Stimulated activated effector memory CD8-positive, alpha-beta T cell treated with anti-CD3 and anti-CD28 coated beads, Interleukin-12 subunit alpha, Interleukin-12 subunit beta, amount 100 ng/mL, for 72 hours (primary cell): ENCODE measurements at regions not wholly inside any gene's neighbourhood (a gene's known extent, or its start where the extent isn't known, plus 50 kb on each side); places are given as distances from the start of the nearest gene placed in this dataset.

Source experiments
- ATAC-seq: fragments of 150-1000 bp; cut with Tn5 transposase; 2 replicates; pipeline ENCODE4 v1.10.0; 2021
- DNase-seq, 2 donors: peaks; one replicate each; pipeline ENCODE4 v3.0.0; 2021 to 2022; ENCODE audit warnings: low spot score in 2 of 2
- H3K27ac Mint-ChIP-seq: one replicate; pipeline ENCODE4 v1.8.0; 2022; ENCODE audit warnings: mild to moderate bottlenecking, mixed read lengths
- H3K36me3 Mint-ChIP-seq: one replicate; pipeline ENCODE4 v1.8.0; 2022; ENCODE audit warnings: mild to moderate bottlenecking, mixed read lengths
- H3K4me1 Mint-ChIP-seq: one replicate; pipeline ENCODE4 v1.8.0; 2022; ENCODE audit warnings: mixed read lengths
- H3K4me3 Mint-ChIP-seq: one replicate; pipeline ENCODE4 v1.8.0; 2022; ENCODE audit warnings: mild to moderate bottlenecking, mixed read lengths
- H3K9me3 Mint-ChIP-seq: one replicate; pipeline ENCODE4 v1.8.0; 2022; ENCODE audit warnings: mixed read lengths

DNA sequence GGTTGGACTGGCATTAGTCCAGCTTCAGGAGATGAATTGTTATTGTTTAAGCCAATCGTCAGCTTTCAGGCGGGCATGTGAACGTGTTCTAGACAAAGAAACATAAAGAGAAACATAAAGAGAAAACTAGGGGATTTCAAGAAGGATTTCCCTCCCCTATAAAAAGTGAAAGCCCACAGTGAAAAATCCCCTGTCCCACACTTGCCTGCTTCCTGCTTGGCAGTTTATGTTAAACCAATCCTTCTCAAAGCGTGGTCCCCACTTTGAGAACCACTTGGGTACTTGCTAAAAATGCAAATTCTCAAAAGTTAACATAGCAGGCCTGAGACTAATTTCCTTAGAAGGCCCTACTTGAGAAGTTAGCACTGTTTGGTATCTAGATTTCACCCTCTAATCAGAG lies 293.0 kb upstream of the SOX14 start:
- Mint-ChIP-seq H3K9me3 (no peaks in the 10 kb centered on the region), H3K4me1 (no peaks in the 10 kb centered on the region), H3K27ac (no peak overlapping the region), H3K36me3 (no peaks in the 10 kb centered on the region), H3K4me3 (no peak overlapping the region)
- no peak for ATAC-seq
- DNase-seq, result no peak

DNA sequence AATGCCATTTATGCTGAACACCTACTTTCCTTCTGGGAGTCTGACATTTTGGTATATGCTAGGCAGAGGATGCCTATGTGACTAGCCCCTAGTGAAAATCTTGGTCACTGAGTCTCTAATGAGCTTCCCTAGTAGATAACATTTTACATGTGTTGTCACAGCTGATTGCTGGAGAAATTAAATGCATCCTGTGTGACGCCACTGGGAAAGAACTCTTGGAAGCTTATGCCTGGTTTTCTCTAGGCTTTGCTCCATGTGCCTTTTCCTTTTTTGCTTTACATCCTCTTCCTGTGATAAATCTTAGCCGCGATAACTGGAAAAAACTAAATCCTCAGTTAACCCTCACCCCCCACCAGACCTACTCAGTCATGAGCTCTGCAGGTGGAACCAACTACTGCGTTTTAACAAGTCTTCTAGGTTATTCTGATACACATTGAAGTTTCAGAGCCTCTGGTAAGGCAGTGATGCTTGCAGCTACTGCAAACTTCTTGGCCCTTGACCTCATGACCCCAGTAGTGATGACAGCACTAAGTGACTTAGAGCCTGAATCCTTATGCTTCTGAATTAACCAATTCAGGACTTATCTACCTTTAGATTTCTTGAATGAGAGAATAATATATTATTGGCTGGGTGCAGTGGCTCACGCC lies 292.4 kb upstream of the SOX14 start:
- no peak for DNase-seq
- H3K27ac Mint-ChIP-seq, result no peak overlapping the region
- H3K4me3 Mint-ChIP-seq, result no peak overlapping the region
- no peaks in the 10 kb centered on the region for H3K9me3 Mint-ChIP-seq
- no peaks in the 10 kb centered on the region for H3K4me1 Mint-ChIP-seq
- ATAC-seq, result no peak
- H3K36me3 Mint-ChIP-seq, result no peaks in the 10 kb centered on the region

DNA sequence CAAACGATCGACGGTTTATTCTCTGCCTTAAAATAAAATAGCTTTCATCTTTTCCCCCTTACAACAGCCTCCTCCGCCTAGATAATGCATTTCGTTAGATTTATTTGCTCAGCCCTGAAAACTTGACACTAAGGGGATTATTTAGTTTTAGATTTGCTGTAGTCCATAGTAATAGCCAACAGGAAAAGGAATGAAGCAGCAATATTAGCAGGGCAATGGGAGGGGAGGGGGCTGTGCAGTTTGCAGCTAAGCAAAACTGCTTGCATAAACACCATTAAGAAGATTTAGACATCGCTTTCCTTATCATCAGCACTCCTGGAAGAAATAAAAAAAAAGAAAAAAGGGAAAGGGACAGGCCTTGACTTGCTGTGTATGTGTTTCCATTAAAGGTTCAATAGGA lies 286.5 kb upstream of the SOX14 start:
- Mint-ChIP-seq H3K27ac (no peak overlapping the region), H3K36me3 (no peaks in the 10 kb centered on the region), H3K9me3 (peaks cover 3% of the 10 kb centered on the region), H3K4me3 (no peak overlapping the region), H3K4me1 (no peaks in the 10 kb centered on the region)
- no peak for ATAC-seq
- DNase-seq, result no peak

GRCh38 chr3:137509354-137510045 lies 254.6 kb upstream of the SOX14 start:
- no peak overlapping the region for H3K4me3 Mint-ChIP-seq
- DNase-seq (no peak), ATAC-seq (no peak)
- H3K9me3 Mint-ChIP-seq, result peaks cover 10% of the 10 kb centered on the region
- no peaks in the 10 kb centered on the region for H3K36me3 Mint-ChIP-seq
- H3K4me1 Mint-ChIP-seq, result no peaks in the 10 kb centered on the region
- no peak overlapping the region for H3K27ac Mint-ChIP-seq

GRCh38 chr3:137511655-137512054 lies 252.5 kb upstream of the SOX14 start:
- no peak for DNase-seq
- H3K9me3 Mint-ChIP-seq, result peaks cover 5% of the 10 kb centered on the region
- H3K27ac Mint-ChIP-seq, result no peak overlapping the region
- ATAC-seq, result no peak
- H3K4me3 Mint-ChIP-seq, result no peak overlapping the region
- H3K36me3 Mint-ChIP-seq, result no peaks in the 10 kb centered on the region
- no peaks in the 10 kb centered on the region for H3K4me1 Mint-ChIP-seq

- no peak overlapping the region for H3K4me3 Mint-ChIP-seq
- H3K4me1 Mint-ChIP-seq, result no peaks in the 10 kb centered on the region
- no peaks in the 10 kb centered on the region for H3K36me3 Mint-ChIP-seq
- no peak overlapping the region for H3K27ac Mint-ChIP-seq
- peaks cover 12% of the 10 kb centered on the region for H3K9me3 Mint-ChIP-seq
- DNase-seq, result no peak
- no peak for ATAC-seq
Measured at GRCh38 chr3:137514853-137515252, 249.3 kb upstream of the SOX14 start.

- no peaks in the 10 kb centered on the region for H3K36me3 Mint-ChIP-seq
- ATAC-seq (no peak), DNase-seq (no peak)
- no peaks in the 10 kb centered on the region for H3K4me1 Mint-ChIP-seq
- no peak overlapping the region for H3K27ac Mint-ChIP-seq
- H3K4me3 Mint-ChIP-seq, result no peak overlapping the region
- H3K9me3 Mint-ChIP-seq, result peaks cover 9% of the 10 kb centered on the region
Measured at GRCh38 chr3:137519602-137520001, 244.5 kb upstream of the SOX14 start.

DNA sequence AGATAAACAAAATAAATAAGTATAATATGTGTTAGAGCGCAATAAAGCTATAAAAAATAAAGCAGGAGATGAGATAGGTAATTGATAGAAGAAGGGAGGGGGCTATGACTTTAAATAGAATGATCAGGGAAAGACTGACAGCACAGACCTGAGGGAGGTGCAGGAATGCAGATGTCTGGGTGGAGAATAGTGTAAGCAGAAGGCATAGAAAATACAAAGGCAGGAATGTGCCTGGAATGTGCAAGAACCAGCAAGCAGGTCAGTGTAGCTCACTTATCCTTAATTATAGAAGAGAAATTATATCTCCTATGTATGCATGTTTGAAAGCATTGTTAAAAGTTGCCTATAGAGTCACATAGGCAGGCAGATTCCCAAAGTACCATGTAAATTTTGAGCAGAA lies 239.4 kb upstream of the SOX14 start:
- Mint-ChIP-seq H3K36me3 (no peaks in the 10 kb centered on the region), H3K9me3 (peaks cover 10% of the 10 kb centered on the region), H3K27ac (no peak overlapping the region), H3K4me1 (no peaks in the 10 kb centered on the region), H3K4me3 (no peak overlapping the region)
- ATAC-seq, result no peak
- no peak for DNase-seq

- ATAC-seq (no peak), DNase-seq (no peak)
- H3K9me3 Mint-ChIP-seq, result peaks cover 11% of the 10 kb centered on the region
- no peaks in the 10 kb centered on the region for H3K4me1 Mint-ChIP-seq
- H3K4me3 Mint-ChIP-seq, result no peak overlapping the region
- no peaks in the 10 kb centered on the region for H3K36me3 Mint-ChIP-seq
- no peak overlapping the region for H3K27ac Mint-ChIP-seq
Measured at GRCh38 chr3:137525471-137525870, 238.6 kb upstream of the SOX14 start.

DNA sequence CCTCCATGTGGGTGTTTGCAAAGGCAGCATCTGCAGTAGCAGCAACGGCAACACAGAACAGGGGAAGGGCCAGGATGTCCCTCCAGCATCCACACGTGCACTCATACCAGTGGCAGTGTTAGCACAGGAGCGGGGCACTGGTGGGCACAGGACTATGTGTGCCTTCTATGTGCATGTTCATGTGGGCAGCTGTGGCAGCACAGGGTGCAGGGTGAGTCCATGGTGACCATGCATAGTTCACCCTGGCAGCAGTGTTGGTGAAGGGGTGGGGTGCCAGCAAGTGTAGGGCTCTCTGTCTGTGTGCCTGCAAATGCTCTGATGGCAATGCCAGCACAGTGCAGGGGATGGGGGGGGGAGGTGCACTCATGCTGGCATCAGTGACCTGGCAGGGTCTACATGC lies 222.1 kb upstream of the SOX14 start:
- Mint-ChIP-seq H3K27ac (no peak overlapping the region), H3K9me3 (peaks cover 14% of the 10 kb centered on the region), H3K4me1 (no peaks in the 10 kb centered on the region), H3K4me3 (no peak overlapping the region), H3K36me3 (no peaks in the 10 kb centered on the region)
- no peak for ATAC-seq
- no peak for DNase-seq

GRCh38 chr3:137554242-137554641 lies 209.9 kb upstream of the SOX14 start:
- Mint-ChIP-seq H3K4me1 (no peaks in the 10 kb centered on the region), H3K9me3 (peaks cover 3% of the 10 kb centered on the region), H3K27ac (no peak overlapping the region), H3K36me3 (no peaks in the 10 kb centered on the region), H3K4me3 (no peak overlapping the region)
- DNase-seq (no peak), ATAC-seq (no peak)

DNA sequence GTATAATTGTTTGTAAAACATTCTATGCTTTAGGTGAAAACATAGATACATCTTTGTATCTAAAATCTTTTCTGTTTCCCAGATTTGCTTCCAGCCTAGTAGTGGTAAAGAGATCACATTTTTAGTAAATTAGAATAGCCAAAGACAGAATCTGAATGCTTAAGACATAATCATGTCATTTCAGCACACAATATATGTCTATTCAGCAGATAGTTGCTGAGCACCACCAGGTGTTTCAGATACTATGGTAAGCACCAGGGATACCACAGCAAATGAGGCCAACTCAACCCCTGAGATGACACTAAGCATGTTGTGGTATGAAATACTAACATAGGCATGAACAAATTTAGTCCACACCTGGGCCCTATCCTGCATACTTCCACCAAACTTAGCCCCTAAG lies 195.2 kb upstream of the SOX14 start:
- ATAC-seq (no peak), DNase-seq (no peak)
- no peak overlapping the region for H3K4me3 Mint-ChIP-seq
- no peak overlapping the region for H3K27ac Mint-ChIP-seq
- H3K4me1 Mint-ChIP-seq, result no peaks in the 10 kb centered on the region
- H3K36me3 Mint-ChIP-seq, result no peaks in the 10 kb centered on the region
- H3K9me3 Mint-ChIP-seq, result peaks cover 26% of the 10 kb centered on the region

GRCh38 chr3:137572931-137573330 lies 191.2 kb upstream of the SOX14 start:
- ATAC-seq (no peak), DNase-seq (no peak)
- Mint-ChIP-seq H3K36me3 (no peaks in the 10 kb centered on the region), H3K4me3 (no peak overlapping the region), H3K4me1 (no peaks in the 10 kb centered on the region), H3K9me3 (peaks cover 12% of the 10 kb centered on the region), H3K27ac (no peak overlapping the region)

GRCh38 chr3:137582484-137582883 lies 181.6 kb upstream of the SOX14 start:
- H3K4me3 Mint-ChIP-seq, result no peak overlapping the region
- DNase-seq (no peak), ATAC-seq (no peak)
- H3K27ac Mint-ChIP-seq, result no peak overlapping the region
- H3K9me3 Mint-ChIP-seq, result peaks cover 25% of the 10 kb centered on the region
- no peaks in the 10 kb centered on the region for H3K36me3 Mint-ChIP-seq
- H3K4me1 Mint-ChIP-seq, result no peaks in the 10 kb centered on the region

- Mint-ChIP-seq H3K36me3 (no peaks in the 10 kb centered on the region), H3K27ac (no peak overlapping the region), H3K9me3 (peaks cover 25% of the 10 kb centered on the region), H3K4me3 (no peak overlapping the region), H3K4me1 (no peaks in the 10 kb centered on the region)
- DNase-seq, result no peak
- no peak for ATAC-seq
Measured at GRCh38 chr3:137583256-137583655, 180.9 kb upstream of the SOX14 start.

- Mint-ChIP-seq H3K9me3 (peaks cover 19% of the 10 kb centered on the region), H3K4me3 (no peak overlapping the region), H3K27ac (no peak overlapping the region), H3K4me1 (no peaks in the 10 kb centered on the region), H3K36me3 (no peaks in the 10 kb centered on the region)
- no peak for ATAC-seq
- DNase-seq, result no peak
Measured at GRCh38 chr3:137588871-137589270, 175.2 kb upstream of the SOX14 start.
